HL-60 (cell line): ENCODE measurements at regions not wholly inside any gene's neighbourhood (a gene's known extent, or its start where the extent isn't known, plus 50 kb on each side); places are given as distances from the start of the nearest gene placed in this dataset.
"Not testable (repeated sequence)": the region's sequence is repeated elsewhere in the genome, so short reads cannot be mapped to it uniquely, and the experiment has no call there.

Experiments
- DNase-seq, 2 experiments: peaks; one replicate each; pipeline ENCODE4 v3.0.0-alpha.2; 2010 to 2020; ENCODE audit warnings: low read depth in 1 of 2, low spot score in 1 of 2
- H3K27ac ChIP-seq: fragments of 250-450 bp; sonication (Bioruptor Pico); replicated peaks from 2 replicates; pipeline ENCODE4 v1.5.1; 2020; ENCODE audit warnings: mild to moderate bottlenecking, moderate library complexity
- H3K27me3 ChIP-seq: fragments of 250-450 bp; sonication (Bioruptor Pico); 2 replicates; pipeline ENCODE4 v1.5.1; 2021; ENCODE audit warnings: mild to moderate bottlenecking, moderate library complexity; ENCODE audit not compliant: insufficient read depth, poor library complexity, severe bottlenecking
- H3K4me3 ChIP-seq: replicated peaks from 2 replicates; pipeline ENCODE4 v1.5.1; 2011; ENCODE audit warnings: mild to moderate bottlenecking, control low read depth, low read length; ENCODE audit not compliant: insufficient read depth
- GABPA ChIP-seq: IDR thresholded peaks from 2 replicates; pipeline ENCODE4 v1.6.1; 2012; ENCODE audit warnings: low read depth
- POLR2AphosphoS5 ChIP-seq: IDR thresholded peaks from 2 replicates; pipeline ENCODE4 v1.6.1; 2012; ENCODE audit warnings: low read depth
- SPI1 ChIP-seq: IDR thresholded peaks from 2 replicates; pipeline ENCODE4 v1.6.1; 2012; ENCODE audit warnings: low read depth, mild to moderate bottlenecking, borderline replicate concordance
- TF ChIP-seq, protein P1 (sequence below): IDR thresholded peaks from one replicate; pipeline ENCODE4 v1.5.1; 2011; ENCODE audit warnings: low read length, control low read depth, inconsistent platforms; ENCODE audit not compliant: insufficient read depth
- TF ChIP-seq, protein P2 (sequence below): IDR thresholded peaks from 2 replicates; pipeline ENCODE4 v1.6.1; 2012; ENCODE audit warnings: low read depth; ENCODE audit not compliant: insufficient replicate concordance

DNA sequence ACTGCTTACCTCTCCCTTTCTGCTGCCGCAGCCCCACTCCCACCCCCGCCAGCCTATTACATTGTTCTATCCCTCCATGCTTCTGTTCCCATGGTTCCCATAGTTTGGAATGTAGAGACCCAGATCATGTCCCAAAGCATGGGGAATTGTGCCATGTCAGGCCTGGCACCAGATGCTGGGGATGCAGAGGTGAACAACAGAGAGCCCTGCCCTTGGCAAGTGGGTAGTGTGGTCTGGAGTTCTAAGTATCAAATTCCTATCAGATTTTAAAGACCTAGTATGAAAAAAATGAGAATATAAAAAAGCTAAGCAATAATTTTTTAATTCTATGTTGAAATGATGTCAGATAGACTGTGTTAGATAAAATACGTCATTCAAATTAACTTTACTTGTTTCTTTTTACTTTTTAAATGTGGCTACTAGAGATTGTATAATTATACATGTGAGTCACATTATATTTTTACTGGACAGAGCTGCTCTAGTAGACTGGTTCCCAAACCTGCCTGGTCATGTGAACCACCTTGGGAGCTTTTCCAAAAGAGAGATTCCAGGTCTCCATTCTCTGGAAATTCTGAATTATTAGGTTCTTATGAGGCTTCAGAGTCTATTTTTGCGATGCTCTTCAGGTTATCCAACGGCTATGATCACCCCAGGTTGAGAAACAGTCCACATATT lies 113.0 kb upstream of the DAB1 start:
- no peaks in the 10 kb centered on the region for H3K27me3 ChIP-seq
- H3K27ac ChIP-seq: no peak overlapping the region
- H3K4me3 ChIP-seq: no peak overlapping the region
- DNase-seq: no peak
- TF ChIP-seq, protein P1, sequence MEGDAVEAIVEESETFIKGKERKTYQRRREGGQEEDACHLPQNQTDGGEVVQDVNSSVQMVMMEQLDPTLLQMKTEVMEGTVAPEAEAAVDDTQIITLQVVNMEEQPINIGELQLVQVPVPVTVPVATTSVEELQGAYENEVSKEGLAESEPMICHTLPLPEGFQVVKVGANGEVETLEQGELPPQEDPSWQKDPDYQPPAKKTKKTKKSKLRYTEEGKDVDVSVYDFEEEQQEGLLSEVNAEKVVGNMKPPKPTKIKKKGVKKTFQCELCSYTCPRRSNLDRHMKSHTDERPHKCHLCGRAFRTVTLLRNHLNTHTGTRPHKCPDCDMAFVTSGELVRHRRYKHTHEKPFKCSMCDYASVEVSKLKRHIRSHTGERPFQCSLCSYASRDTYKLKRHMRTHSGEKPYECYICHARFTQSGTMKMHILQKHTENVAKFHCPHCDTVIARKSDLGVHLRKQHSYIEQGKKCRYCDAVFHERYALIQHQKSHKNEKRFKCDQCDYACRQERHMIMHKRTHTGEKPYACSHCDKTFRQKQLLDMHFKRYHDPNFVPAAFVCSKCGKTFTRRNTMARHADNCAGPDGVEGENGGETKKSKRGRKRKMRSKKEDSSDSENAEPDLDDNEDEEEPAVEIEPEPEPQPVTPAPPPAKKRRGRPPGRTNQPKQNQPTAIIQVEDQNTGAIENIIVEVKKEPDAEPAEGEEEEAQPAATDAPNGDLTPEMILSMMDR: no peak
- TF ChIP-seq, protein P2, sequence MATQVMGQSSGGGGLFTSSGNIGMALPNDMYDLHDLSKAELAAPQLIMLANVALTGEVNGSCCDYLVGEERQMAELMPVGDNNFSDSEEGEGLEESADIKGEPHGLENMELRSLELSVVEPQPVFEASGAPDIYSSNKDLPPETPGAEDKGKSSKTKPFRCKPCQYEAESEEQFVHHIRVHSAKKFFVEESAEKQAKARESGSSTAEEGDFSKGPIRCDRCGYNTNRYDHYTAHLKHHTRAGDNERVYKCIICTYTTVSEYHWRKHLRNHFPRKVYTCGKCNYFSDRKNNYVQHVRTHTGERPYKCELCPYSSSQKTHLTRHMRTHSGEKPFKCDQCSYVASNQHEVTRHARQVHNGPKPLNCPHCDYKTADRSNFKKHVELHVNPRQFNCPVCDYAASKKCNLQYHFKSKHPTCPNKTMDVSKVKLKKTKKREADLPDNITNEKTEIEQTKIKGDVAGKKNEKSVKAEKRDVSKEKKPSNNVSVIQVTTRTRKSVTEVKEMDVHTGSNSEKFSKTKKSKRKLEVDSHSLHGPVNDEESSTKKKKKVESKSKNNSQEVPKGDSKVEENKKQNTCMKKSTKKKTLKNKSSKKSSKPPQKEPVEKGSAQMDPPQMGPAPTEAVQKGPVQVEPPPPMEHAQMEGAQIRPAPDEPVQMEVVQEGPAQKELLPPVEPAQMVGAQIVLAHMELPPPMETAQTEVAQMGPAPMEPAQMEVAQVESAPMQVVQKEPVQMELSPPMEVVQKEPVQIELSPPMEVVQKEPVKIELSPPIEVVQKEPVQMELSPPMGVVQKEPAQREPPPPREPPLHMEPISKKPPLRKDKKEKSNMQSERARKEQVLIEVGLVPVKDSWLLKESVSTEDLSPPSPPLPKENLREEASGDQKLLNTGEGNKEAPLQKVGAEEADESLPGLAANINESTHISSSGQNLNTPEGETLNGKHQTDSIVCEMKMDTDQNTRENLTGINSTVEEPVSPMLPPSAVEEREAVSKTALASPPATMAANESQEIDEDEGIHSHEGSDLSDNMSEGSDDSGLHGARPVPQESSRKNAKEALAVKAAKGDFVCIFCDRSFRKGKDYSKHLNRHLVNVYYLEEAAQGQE: no peak
- no peak for TF ChIP-seq SPI1
- no peak for TF ChIP-seq GABPA

DNA sequence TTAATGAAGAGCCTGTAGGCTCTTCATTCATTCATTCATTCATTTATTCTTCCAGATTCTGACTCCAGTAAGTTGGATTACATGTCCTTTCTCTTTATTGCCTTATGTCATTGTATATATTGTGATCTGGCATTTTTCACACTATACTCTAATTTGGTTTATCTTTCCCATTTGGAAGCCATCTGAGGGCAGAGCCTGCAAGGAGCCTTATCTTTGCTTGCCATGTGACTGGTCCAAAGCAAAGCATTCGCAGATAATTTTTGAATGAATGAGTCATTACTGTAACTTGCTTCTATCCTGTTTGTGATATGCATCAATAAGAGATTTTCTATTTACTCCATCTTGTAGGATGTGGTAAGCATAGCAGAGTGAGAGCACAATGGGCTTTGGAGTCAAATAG lies 108.4 kb upstream of the DAB1 start:
- no peak for DNase-seq
- TF ChIP-seq, protein P2: no peak
- TF ChIP-seq POLR2AphosphoS5 (no peak), GABPA (no peak), SPI1 (no peak)
- TF ChIP-seq, protein P1: no peak
- Histone ChIP-seq H3K27ac (no peak overlapping the region), H3K27me3 (no peaks in the 10 kb centered on the region), H3K4me3 (no peak overlapping the region)

DNA sequence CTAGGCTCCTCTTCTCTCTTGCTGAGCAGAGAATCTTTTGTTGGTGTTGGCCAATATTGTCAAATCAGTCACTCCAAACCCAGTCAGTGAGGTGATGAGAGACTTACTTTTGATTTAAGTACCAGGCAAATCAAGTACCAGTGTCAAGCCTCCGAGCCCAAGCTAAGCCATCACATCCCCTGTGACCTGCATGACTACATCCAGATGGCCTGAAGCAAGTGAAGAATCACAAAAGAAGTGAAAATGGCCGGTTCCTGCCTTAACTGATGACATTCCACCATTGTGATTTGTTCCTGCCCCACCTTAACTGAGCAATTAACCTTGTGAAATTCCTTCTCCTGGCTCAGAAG lies 107.0 kb upstream of the DAB1 start:
- not testable (repeated sequence) for DNase-seq, H3K4me3 ChIP-seq, H3K27ac ChIP-seq, H3K27me3 ChIP-seq

DNA sequence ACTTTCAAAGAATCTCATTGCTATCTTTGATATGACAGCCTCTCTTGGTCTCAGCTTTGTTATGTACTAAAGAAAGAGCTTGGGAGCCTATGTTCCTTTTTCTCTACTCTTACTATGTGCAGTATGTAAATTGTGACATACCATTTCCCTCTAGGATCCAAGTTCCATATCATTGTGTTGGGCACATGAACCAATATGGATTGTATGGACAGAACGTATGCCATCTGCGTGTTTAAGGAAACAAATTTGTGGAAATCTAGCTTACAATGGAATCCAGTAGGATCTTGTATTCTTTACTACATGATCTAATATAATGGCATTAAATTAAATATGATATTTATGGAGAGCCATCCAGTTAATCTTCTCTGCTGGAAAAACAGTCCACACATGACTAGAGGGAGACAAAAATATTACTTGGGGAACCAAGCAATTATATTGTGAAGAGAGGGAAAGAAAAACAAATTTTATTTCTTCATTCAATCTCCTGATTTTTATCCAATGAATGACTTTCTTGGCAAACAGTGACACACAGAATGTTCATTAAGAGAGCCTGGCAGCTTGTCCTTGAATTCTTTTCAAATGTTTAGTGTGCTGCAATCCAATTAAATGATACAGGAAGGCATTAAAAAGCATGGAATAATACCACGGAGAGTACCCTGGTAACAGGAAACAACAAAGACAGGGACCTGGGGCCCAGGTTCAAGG lies 106.5 kb upstream of the DAB1 start:
- no peak overlapping the region for H3K27ac ChIP-seq
- DNase-seq: no peak
- no peak for TF ChIP-seq SPI1
- no peak for TF ChIP-seq POLR2AphosphoS5

DNA sequence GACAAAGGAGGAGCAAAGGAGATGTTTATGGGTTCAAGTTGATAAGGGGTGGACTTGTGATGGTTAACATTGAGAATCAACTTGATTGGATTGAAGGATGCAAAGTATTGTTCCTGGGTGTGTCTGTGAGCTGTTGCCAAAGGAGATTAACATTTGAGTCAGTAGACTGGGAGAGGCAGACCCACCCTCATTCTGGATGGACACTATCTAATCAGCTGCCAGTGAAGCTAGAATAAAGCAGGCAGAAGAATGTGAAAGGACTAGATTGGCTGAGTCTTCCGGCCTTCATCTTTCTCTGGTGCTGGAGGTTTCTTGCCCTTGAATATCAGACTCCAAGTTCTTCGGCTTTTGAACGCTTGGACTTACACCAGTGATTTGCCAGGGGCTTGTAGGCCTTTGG lies 98.7 kb upstream of the DAB1 start:
- TF ChIP-seq SPI1: no peak
- TF ChIP-seq, protein P1: no peak
- TF ChIP-seq GABPA: no peak
- TF ChIP-seq POLR2AphosphoS5: no peak
- TF ChIP-seq, protein P2: no peak
- H3K27ac ChIP-seq: no peak overlapping the region
- no peak for DNase-seq
- no peak overlapping the region for H3K4me3 ChIP-seq
- H3K27me3 ChIP-seq: peaks cover 4% of the 10 kb centered on the region

More for the DNA sequence above, 106.5 kb upstream of the DAB1 start:
- Histone ChIP-seq H3K4me3 (no peak overlapping the region), H3K27me3 (no peaks in the 10 kb centered on the region)
